HG02610 (cell line): ENCODE measurements at regions not wholly inside any gene's neighbourhood (a gene's known extent, or its start where the extent isn't known, plus 50 kb on each side); places are given as distances from the start of the nearest gene placed in this dataset.

Source experiments
- ATAC-seq: cut with Tn5 transposase; IDR thresholded peaks from one replicate; pipeline ENCODE4 v1.9.1; 2021; ENCODE audit warnings: mild to moderate bottlenecking, moderate library complexity; ENCODE audit not compliant: unreplicated experiment

DNA sequence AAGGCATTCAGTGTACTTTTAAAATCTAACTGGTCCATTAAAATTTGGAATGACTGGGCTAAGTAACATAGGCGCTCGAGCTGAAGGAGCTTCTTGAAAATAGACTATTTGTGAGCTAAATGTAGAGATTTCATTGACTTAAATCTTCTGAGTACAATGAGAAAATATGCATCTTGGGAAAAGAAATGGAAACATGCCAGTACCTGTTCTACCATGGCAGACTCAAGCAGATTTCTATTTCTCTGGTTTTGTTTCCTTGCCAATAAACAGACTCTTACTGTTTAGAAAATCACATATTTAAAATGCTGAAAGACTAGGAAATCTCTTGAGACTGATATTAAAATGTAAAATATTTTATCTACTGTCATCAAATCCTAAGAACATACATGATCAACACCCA lies 678.1 kb downstream of the FAT4 start:
- ATAC-seq = no peak

DNA sequence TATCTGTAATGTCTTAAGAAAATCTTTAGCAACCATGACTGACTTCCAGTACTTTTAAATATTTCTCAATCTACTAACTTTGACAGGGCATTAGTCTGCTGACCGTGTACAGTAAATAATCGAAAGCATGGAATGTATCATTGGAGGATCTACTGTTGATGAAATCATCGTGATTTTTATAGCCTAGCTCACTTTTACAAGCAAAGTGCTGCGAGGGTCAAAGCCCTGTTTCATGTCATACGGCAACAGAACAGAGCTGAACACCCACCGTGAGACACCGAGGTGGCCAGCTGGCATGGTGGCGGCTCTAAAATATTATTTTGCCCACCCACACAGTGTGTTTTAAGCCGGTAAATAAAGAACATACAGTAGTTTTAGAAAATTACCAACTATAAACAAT lies 679.3 kb downstream of the FAT4 start:
- ATAC-seq = no peak

DNA sequence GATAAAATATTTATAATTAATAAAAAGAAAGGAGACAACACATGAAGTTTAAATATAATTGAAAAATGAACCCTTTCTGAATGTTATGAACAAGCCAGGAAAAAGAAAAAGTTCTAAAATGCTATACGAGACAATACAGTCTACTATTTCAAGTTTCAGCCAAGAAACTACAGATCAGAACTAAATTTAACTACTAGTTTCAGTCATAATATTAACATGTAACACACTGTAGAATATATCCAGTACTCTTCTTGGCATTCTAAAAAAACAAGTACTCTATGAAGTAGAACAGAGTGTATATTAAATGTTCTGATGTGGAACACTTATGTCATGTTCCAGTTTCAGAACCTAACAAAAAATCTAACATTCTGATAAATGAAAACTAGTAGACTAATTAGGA lies 679.7 kb downstream of the FAT4 start:
- no peak for ATAC-seq

DNA sequence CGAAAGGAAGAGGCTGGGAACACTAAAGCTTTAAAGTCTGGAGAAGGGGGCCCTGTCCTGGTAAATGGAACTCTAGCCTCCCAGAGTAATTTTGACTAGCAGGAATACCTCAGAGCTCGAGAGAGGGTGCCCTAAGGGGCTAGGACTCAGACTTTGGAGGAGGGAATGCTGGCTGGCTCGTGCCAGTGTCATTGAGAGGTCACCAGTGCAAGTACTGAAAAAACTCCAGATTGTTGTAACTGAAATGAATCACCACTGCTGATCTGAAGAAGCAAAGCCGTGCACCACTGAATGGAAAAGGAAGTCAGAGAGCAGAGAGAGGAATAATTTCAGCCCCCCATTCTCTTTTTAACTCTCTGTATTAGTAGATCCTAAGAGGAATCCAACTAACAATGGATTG lies 690.2 kb downstream of the FAT4 start:
- no peak for ATAC-seq

DNA sequence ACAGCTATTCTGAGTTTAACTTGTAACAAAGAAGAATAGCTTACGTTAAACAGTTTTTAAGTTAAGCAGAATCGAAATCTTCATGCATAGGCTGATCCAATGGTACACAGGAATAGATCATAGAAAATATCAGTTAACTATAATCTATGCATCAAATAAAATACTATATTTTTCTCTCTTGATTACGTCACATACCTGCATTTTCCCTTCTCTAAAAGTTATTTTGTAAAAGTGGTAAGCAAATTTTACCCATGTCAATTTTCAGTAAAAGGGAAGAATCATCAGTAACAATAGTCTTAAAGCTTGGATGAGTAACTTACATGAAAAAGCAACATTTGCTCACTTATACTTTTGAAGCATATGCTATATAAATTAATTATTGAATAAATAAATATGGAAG lies 692.4 kb downstream of the FAT4 start:
- ATAC-seq = no peak

DNA sequence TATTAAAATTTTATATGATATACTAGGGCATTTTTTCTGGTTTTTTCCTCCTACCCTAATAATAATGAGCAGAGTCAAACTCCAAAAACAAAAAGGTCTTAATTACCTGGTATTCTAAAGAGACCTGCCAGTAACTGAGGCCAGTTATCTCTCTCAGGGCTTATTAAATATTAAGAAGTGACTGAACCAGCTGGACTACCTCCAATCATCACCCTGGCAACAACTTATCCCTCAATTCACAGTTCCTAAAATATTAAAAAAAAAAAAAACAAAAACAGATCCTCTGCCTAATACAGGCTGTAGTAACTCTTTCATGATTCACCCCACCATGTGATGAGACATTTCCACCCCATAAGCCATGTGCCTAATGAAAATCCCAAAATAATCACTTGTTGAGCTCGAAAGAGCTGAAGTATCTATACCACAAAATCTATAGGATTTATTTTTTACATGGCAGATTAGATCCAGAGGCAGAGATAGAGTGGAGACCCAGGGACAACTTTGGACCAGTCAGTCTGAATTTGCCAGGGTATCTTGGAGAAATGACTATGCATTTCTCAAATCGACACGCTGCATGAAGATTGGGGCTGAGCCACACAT lies 698.0 kb downstream of the FAT4 start:
- ATAC-seq = no peak

DNA sequence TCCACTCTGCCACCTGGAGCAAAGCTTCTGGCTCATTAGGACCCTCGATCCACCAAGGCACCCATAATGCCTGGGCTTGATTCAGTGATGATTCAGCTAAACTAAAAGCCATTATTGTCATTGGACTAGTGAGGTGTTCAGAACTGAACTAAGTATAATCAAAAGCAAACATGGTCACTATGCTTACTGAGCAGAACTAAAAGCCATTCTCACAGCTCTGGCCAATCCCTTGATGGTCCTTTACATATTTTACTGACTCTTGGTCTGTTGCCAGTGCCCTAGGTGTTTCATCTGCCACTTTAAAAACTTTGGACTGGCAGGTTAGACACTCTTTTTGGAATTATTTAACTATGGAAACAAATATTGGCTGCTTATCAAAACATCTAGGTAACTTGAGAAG lies 703.5 kb downstream of the FAT4 start:
- ATAC-seq = no peak

DNA sequence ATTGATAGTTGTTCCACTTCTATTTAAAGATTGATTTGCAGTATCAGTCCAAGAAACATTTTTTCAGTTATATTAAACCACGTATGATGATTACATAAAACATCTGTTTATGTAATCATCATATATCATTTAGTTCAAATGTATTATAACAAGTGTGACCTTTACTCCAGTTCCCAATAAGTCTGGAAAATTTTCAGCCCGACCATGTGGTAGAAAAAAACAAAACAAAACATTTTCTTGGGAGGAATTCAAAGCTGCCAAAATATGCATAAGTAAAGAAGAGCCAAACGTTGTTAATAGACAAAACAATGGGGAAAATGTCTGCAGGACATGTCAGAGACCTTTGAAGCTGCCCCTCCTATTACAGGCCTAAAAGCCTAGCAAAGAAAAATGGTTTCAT lies 709.1 kb downstream of the FAT4 start:
- ATAC-seq = no peak

DNA sequence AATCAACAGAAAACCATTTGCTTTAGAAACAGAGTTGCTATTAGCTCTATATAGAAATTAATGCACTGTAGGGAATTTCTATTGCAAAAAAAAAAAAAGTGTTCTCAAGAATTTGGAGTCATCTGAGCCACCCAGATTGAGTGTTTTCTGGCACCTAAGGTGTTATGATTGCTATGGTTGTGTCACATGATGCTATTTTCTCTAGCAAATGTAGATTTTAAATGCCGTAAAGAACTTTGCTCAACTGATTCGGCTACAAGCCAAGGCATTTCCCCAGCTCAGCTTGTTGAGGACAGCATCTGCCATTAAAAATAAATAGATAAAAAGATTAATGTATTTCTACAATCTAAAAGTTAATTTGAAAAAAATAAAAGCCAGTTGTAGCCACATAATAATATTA lies 712.8 kb downstream of the FAT4 start:
- ATAC-seq = no peak

DNA sequence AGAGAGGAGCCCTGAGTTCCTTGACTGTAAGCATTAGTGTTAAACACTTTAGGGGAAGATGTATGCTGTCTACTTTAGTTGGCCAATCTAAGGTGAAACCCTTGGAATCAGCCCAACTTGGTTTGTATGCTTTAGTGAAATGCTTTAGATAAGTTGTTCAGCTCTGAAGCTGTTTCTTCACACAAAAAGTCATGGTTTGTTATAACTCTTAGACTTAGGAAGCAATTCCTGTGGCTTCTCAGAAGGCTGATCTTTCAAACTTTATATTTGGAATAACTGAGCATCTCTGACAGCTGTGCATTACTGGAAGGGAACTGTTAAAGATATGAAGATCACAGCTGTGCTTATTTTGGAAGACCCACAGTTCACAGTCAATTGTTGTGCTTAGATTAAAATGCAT lies 714.1 kb downstream of the FAT4 start:
- no peak for ATAC-seq

DNA sequence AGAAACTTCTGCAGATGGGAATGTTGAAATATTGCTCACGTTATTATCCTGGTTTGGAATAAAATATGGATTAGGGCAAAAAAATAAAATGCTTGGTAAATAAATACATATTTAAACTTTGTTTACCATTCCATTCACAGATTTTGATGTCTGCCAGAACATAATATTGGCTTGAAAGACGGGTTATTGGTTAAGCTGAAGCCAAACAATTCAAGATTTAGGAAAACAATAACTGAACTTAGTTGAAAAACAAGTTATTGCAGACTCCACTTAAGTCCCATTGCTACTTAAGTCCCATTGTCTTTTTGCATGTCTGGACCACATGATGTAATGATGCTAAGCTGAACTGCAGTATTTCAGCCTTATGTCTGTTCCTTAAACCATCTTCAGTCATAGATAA lies 722.5 kb downstream of the FAT4 start:
- no peak for ATAC-seq

DNA sequence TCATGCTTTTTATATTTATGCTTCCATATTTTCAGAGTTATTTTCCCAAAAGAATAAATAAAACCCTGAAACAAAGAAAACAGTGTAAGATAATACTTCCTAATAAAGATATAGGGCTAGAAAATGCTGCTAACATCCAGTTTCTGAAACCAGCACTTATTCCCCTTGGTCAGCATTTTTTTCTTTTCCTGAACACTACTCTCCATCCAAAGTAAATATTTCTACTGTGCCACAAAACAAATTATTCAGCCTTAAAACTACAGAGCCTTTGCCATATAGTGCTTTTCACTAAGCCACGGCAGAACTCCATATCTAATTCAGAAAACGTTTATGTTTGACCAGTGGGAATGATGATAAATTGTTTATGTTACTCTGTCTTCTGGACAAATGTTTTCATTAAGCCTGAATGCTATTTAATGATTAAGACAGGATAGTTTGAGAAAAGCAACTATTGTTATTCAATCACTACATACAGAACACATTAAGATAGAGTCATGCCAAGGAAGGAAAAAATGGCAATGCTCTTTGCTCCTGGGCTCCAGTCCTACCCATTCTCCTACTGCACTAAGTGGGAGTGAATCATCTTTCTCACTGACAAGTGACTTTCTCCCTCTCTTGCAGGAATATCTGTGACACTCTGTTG lies 723.9 kb downstream of the FAT4 start:
- ATAC-seq = no peak

DNA sequence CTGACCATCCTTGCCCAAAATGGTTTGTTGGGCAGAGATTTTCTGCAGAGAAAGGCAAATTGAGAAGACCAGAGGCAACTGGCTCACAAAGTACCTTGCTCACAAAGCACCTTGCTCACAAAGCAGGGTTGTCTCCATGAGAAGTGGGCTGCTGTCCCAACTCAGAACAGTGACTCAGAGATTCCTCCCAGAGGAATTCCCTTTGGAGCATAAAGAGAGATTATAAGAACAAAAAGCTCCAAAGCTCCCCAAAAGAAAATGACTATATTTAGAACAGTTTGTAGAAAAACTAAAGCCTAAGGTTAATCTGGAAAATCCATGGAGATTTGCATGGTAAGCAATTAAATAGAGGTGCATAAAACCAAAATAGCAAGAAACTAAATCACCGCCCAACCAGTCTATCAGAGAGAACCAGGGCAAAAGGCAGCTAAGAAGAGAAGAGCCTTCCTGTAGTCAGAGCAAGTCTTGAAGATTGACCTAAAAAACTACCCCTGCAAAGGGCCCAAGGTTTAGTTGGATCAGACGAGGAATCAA lies 731.4 kb downstream of the FAT4 start:
- no peak for ATAC-seq

DNA sequence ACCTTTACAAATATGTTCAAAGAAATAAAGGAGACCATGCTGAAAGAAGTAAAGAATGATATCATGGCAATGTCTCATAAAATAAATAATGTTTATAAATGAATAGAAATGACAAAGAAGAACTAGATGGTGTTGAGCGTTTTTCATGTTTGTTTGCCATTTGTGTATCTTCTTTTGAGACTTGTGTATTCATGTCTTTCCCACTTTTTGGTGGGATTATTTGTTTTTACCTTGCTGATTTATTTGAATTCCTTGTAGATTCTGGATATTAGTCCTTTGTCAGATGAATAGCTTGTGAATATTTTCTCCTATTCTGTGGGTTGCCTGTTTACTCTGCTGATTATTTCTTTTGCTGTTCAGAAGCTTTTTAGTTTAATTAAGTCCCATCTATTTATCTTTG lies 732.4 kb downstream of the FAT4 start:
- ATAC-seq = no peak

DNA sequence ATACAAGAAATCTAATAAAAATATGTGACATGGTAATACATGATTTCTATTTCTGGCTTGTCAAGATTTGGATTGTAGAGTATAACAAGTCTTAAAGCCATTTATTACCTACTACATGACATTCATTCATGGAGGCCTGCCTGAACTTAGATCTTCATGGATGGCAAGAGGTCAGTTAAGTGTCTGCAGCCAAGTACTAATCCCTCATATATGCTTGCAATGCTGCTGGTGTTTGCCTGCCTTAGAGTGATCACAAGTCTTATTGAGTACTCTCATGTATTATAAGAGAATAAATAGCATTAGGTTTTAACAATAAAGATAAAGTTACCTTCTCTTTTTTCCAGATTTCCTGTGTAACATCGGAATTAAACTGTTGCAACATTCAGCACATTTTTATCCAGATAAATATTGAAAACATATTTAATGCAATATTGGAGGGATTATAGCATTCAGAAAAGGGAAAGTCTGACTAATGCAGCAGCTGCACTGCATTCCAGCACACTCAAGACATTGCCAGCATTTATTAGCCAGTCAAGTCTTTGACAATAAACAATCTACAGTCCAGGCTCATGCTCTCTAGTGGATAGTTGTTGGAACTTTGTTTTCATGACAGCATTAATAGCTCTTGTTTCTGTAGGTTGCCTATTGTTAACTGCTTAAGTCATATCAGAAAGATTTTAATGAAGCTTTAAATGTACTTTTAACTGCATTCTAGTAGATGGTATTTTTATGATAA lies 737.1 kb downstream of the FAT4 start:
- no peak for ATAC-seq

DNA sequence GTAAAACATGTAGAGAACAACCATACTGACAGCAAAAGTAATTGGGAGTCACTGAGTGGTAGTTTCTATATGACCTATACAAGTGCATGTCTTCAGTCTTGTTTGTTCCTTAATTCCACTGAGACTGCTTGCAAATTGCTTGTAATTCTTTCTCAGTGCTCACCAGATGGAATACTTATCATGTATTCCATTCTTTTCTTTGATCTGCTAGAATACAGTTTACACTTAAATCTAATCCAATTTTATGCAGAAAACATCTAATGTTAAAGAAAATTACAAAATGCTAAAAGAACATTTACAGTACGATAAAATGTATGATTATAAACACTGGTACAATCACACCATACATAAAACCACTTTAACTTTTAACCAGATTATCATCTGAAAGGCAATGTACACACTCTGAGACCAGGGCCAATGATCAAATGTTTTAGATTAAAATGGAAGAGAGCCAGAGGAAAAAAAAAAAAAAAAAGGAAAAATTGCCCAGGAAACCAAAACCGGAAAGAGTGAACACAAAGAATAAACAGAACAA lies 741.4 kb downstream of the FAT4 start:
- ATAC-seq = no peak

DNA sequence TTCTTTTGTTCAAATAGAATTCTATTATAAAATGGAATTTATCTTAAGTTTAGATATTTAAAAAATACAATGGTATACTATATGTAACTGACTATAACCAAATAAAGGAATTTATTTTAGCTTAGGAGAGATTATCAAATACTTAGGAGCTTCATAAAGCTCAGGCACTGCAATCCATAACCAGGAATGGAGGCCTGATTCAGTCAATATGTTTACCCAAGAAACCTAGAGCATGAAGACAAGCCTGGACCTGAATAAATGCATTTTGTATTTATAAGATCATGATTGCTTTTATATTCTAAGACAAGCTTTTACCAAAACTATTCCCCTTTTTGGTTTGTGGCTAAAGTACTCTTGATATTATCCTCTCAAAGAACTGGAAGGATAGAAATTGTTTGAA lies 742.6 kb downstream of the FAT4 start:
- ATAC-seq = no peak

DNA sequence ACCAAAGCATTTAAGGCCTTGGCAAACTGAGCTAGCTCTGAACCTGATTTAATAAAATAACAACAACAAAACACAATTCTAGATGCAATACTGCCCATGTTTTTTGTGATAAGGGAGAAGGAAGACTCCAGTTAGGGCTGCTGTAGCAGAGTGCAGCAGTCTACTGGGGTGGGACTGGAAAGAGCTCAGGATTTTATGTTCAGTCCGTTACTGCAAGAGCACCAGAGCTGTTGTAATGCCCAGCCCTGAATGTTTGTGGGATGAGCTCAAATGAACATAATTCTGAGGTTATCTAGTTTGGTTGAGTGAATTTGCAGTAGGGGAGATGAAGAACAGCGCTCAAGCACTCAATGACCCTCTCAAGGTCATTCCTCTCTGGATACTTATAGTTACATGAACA lies 743.8 kb downstream of the FAT4 start:
- ATAC-seq = no peak

DNA sequence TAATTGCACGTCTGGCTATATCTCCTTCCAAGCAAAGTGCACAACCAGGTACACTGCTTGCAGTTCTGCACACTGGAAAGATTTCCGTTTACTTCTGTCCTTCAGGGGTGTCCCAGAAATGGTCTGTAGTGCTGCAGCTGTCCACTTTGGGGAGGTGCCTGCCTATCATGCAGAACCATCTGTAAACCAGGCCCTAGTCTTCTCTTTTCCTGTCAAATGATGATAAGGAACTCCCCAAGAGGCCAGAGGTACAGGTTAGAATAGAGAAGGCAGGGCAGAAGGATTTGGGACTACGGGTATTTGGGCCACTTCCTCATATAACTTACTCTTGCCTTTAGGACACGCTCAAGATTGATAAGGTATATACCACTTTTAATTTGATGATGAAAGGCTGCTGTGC lies 746.9 kb downstream of the FAT4 start:
- ATAC-seq = no peak

DNA sequence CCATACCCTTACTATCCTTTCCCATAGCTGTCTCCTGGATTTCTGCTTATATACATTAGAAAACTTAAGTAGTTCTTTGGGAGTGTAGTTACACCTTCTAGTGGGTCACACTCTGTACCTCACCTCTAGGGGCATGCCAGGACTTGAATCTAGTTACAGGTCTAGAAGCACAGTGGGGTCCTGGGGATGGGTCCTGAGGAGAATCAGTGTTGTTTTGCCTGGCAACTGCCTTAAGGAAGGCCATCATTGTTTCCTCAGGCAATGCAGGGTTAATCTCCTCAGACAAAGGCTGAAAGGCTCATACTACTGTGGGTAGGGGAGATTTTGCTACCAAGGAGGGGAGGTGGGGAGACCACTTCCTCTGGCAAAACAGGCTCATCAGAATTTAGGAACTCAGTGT lies 750.3 kb downstream of the FAT4 start:
- no peak for ATAC-seq

DNA sequence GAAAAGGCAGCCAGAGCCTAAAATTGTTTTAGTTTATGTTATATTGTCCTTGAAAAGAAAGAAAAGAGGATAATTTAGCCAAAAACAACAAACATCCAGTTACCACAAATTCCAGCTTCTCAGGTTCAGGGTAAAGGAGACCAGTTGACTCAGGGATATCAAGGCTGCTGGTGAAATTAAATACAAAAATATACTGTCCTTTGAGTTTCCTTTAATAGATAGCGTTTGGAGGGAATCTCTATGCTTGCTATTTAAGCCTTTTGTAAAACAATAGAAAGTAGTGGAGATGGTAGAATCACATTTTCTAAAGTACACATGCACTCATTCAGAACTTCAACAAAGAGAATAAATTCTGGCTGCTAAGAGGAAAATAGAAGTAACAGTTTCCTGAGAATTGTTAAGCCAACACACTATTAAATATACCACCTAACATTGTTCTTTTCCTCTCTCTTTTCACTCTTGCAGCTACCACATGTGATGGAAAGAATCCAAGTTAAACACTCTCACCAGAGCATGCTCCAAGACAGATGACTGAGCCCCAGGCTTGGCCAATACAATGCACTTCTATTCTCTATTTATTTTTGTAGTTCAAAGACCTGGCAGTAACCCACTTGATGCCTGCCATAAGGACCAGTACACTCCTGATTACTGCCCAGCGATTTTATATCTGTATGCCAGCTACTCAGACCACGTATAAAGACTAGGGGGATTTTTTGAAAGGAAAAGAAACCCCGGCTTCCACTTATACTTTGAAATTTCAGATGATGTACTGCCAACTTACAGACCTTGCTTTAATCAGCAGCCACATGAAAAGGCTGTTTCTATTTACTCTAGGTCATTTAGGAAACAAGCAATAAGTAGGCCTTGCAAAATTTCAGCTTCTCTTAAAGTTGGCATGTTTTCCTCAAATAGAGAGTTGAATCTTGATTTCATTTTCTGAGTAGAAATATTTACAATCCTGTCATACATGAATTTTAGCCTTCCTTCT lies 756.9 kb downstream of the FAT4 start:
- ATAC-seq = no peak
